Trophoblast cell (in vitro differentiated cells and primary cell): ENCODE measurements at regions not wholly inside any gene's neighbourhood (a gene's known extent, or its start where the extent isn't known, plus 50 kb on each side); places are given as distances from the start of the nearest gene placed in this dataset.

ENCODE experiments used
- DNase-seq, 2 donors: peaks; one replicate each; pipeline ENCODE4 v3.0.0-alpha.2; 2016
- H2AFZ ChIP-seq: 2 replicates; pipeline ENCODE4 v1.6.1; 2013; ENCODE audit warnings: low read length, moderate library complexity, mild to moderate bottlenecking; ENCODE audit not compliant: insufficient read depth, poor library complexity
- H2AK5ac ChIP-seq: 2 replicates; pipeline ENCODE4 v1.6.1; 2013; ENCODE audit warnings: mild to moderate bottlenecking, low read length
- H2BK120ac ChIP-seq: 2 replicates; pipeline ENCODE4 v1.6.1; 2013; ENCODE audit warnings: low read length, mild to moderate bottlenecking, moderate library complexity; ENCODE audit not compliant: insufficient read depth, poor library complexity
- H2BK12ac ChIP-seq: 2 replicates; pipeline ENCODE4 v1.6.1; 2013; ENCODE audit warnings: mild to moderate bottlenecking, low read length, moderate library complexity
- H2BK5ac ChIP-seq: 2 replicates; pipeline ENCODE4 v1.6.1; 2013; ENCODE audit warnings: low read length, low read depth, moderate library complexity, mild to moderate bottlenecking; ENCODE audit not compliant: poor library complexity
- H3K14ac ChIP-seq: 2 replicates; pipeline ENCODE4 v1.6.1; 2013; ENCODE audit warnings: mild to moderate bottlenecking, low read length
- H3K18ac ChIP-seq: 2 replicates; pipeline ENCODE4 v1.6.1; 2013; ENCODE audit warnings: mild to moderate bottlenecking, low read length
- H3K23ac ChIP-seq: 2 replicates; pipeline ENCODE4 v1.6.1; 2013; ENCODE audit warnings: low read length
- H3K27ac ChIP-seq: 2 replicates; pipeline ENCODE4 v1.5.1; 2013; ENCODE audit warnings: low read depth, mild to moderate bottlenecking, inconsistent platforms, low read length, moderate library complexity
- H3K27me3 ChIP-seq: 2 replicates; pipeline ENCODE4 v1.6.1; 2013; ENCODE audit warnings: inconsistent platforms, mild to moderate bottlenecking, low read length, moderate library complexity; ENCODE audit not compliant: insufficient read depth
- H3K36me3 ChIP-seq, 2 experiments: 1 replicate in 1 of 2; 2 replicates in 1 of 2; pipeline ENCODE4 v1.6.1; 2013; ENCODE audit warnings: low read length in 2 of 2, mild to moderate bottlenecking in 2 of 2, moderate library complexity in 1 of 2; ENCODE audit not compliant: insufficient read depth in 2 of 2, control insufficient read depth in 1 of 2
- H3K4ac ChIP-seq: 2 replicates; pipeline ENCODE4 v1.6.1; 2013; ENCODE audit warnings: low read depth, mild to moderate bottlenecking, low read length, moderate library complexity
- H3K4me1 ChIP-seq, 2 experiments: 1 replicate in 1 of 2; 2 replicates in 1 of 2; pipeline ENCODE4 v1.6.1; 2013; ENCODE audit warnings: low read length in 2 of 2, mild to moderate bottlenecking in 2 of 2, moderate library complexity in 1 of 2; ENCODE audit not compliant: insufficient read depth in 2 of 2, control insufficient read depth in 1 of 2
- H3K4me2 ChIP-seq: 2 replicates; pipeline ENCODE4 v1.6.1; 2013; ENCODE audit warnings: inconsistent platforms, mild to moderate bottlenecking, low read length, moderate library complexity
- H3K4me3 ChIP-seq: 2 replicates; pipeline ENCODE4 v1.5.1; 2013; ENCODE audit warnings: mild to moderate bottlenecking, low read depth, low read length, inconsistent platforms
- H3K79me1 ChIP-seq: one replicate; pipeline ENCODE4 v1.6.1; 2013; ENCODE audit warnings: low read length
- H3K79me2 ChIP-seq: 2 replicates; pipeline ENCODE4 v1.6.1; 2013; ENCODE audit warnings: low read length, mild to moderate bottlenecking; ENCODE audit not compliant: control insufficient read depth, insufficient read depth, poor library complexity
- H3K9ac ChIP-seq: 2 replicates; pipeline ENCODE4 v1.6.1; 2013; ENCODE audit warnings: mild to moderate bottlenecking, low read length
- H3K9me3 ChIP-seq: 2 replicates; pipeline ENCODE4 v1.6.1; 2013; ENCODE audit warnings: low read depth, mild to moderate bottlenecking, control low read depth, inconsistent platforms, low read length; ENCODE audit not compliant: insufficient read depth
- H4K12ac ChIP-seq: 2 replicates; pipeline ENCODE4 v1.6.1; 2013; ENCODE audit warnings: low read depth, mild to moderate bottlenecking, low read length, moderate library complexity
- H4K8ac ChIP-seq: 2 replicates; pipeline ENCODE4 v1.6.1; 2013; ENCODE audit warnings: low read depth, mild to moderate bottlenecking, low read length, moderate library complexity
- H4K91ac ChIP-seq: one replicate; pipeline ENCODE4 v1.6.1; 2013; ENCODE audit warnings: low read depth, mild to moderate bottlenecking, low read length, moderate library complexity
- WGBS: extraction: QIAGEN DNeasy Blood & Tissue Kit; methylation state at CpG from one replicate; pipeline ENCODE4 v1.1.7; 2013; ENCODE audit warnings: missing lambda C conversion rate; ENCODE audit not compliant: insufficient read length, insufficient coverage; ENCODE audit errors: extremely low coverage; 5-methylcytosine and 5-hydroxymethylcytosine counted together

GRCh38 chr13:50361282-50361681, 346.0 kb downstream of the KCNRG start:
- Histone ChIP-seq H3K4me3 (no peak overlapping the region), H3K79me1 (no peaks in the 10 kb centered on the region), H3K14ac (no peak overlapping the region), H3K9me3 (no peaks in the 10 kb centered on the region), H2BK12ac (no peak overlapping the region), H3K27ac (no peak overlapping the region), H3K79me2 (no peaks in the 10 kb centered on the region), H3K4ac (no peak overlapping the region), H2AFZ (no peak overlapping the region), H3K18ac (no peak overlapping the region), H3K4me2 (no peak overlapping the region), H2BK120ac (no peak overlapping the region), H2AK5ac (no peak overlapping the region), H4K12ac (no peak overlapping the region), H3K4me1 (peaks cover 3% of the 10 kb centered on the region in 2 experiments), H3K9ac (no peak overlapping the region), H4K8ac (no peak overlapping the region), H3K23ac (no peak overlapping the region), H2BK5ac (no peak overlapping the region), H4K91ac (no peak overlapping the region), H3K27me3 (no peaks in the 10 kb centered on the region), H3K36me3 (no peaks in the 10 kb centered on the region)
- WGBS = no CpG with 5 or more reads among the region's 3 CpGs
- no peak for DNase-seq

DNA sequence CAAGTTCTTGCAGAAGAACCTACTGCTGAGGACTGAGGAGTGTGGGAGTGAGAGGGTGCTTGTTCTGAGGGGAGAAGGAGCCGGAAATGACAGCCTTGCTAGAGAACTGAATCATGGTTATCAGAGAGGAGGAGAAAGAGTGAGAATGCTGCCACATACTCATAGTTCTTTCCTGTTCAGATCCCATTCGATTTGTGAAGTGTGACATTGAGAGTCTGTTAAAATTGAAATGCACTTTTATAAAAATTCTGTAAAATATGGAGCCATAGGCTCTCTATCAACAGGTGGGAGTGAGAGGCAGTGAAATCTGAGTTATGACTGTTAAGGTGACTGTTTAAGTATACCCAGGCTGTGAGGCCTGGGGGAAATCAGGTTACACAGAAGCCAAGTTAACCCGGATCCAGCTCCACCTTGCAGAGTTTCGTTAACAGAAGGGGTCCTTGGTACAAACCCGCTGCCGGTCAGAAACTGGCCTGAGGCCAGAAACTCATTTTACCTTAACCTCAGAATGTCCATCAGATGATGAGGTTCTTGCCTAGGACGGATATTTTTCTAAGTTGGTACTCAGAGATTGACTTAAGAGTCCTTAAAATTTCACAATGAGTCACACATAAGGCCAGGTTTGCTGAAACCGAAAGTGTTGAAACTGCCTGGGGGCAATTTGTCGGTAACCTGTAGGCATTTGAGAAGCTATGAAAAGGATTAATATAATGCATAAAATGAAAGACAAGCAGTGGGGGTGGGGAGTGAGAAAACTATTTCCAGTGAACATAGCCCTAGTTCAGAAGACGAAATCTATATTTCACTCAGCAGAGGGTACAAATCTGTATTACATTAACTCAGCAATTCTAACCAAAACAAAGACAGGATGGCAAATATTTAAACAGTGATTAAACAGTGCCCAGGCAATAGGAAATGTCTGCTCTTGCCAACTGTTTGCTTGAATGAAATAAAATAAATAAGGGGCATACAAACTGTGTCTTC, 350.5 kb downstream of the KCNRG start:
- Histone ChIP-seq H4K91ac (no peak overlapping the region), H2BK12ac (no peak overlapping the region), H2AK5ac (no peak overlapping the region), H3K27ac (no peak overlapping the region), H3K4me3 (no peak overlapping the region), H4K12ac (no peak overlapping the region), H3K9me3 (no peaks in the 10 kb centered on the region), H3K18ac (no peak overlapping the region), H2BK120ac (no peak overlapping the region), H3K4me1 (no peaks in the 10 kb centered on the region), H3K23ac (no peak overlapping the region), H3K4me2 (no peak overlapping the region), H3K79me2 (no peaks in the 10 kb centered on the region), H2BK5ac (no peak overlapping the region), H3K14ac (no peak overlapping the region), H3K36me3 (no peaks in the 10 kb centered on the region), H2AFZ (no peak overlapping the region), H3K9ac (no peak overlapping the region), H3K4ac (no peak overlapping the region), H3K79me1 (no peaks in the 10 kb centered on the region), H4K8ac (no peak overlapping the region), H3K27me3 (no peaks in the 10 kb centered on the region)
- DNase-seq = peak; percentile 85 to 94
- no CpG with 5 or more reads among the region's 10 CpGs for WGBS

- DNase-seq = no peak
- H3K4me2 ChIP-seq = no peak overlapping the region
- H3K4me1 ChIP-seq = no peaks in the 10 kb centered on the region
- H3K79me1 ChIP-seq = no peaks in the 10 kb centered on the region
- H3K9me3 ChIP-seq = no peaks in the 10 kb centered on the region
- H2BK5ac ChIP-seq = no peak overlapping the region
- H3K4me3 ChIP-seq = no peak overlapping the region
- no peaks in the 10 kb centered on the region for H3K79me2 ChIP-seq
- no peaks in the 10 kb centered on the region for H3K27me3 ChIP-seq
- no peak overlapping the region for H3K4ac ChIP-seq
- no peak overlapping the region for H4K12ac ChIP-seq
- H4K91ac ChIP-seq = no peak overlapping the region
- H3K23ac ChIP-seq = no peak overlapping the region
- no peak overlapping the region for H2AK5ac ChIP-seq
- no peak overlapping the region for H2AFZ ChIP-seq
- H3K9ac ChIP-seq = no peak overlapping the region
- H2BK120ac ChIP-seq = no peak overlapping the region
- H3K14ac ChIP-seq = no peak overlapping the region
- H3K18ac ChIP-seq = no peak overlapping the region
- H2BK12ac ChIP-seq = no peak overlapping the region
- no CpG with 5 or more reads among the region's 6 CpGs for WGBS
- H4K8ac ChIP-seq = no peak overlapping the region
- H3K36me3 ChIP-seq = no peaks in the 10 kb centered on the region
- no peak overlapping the region for H3K27ac ChIP-seq
Measured at GRCh38 chr13:50366488-50367174, 351.4 kb downstream of the KCNRG start.

DNA sequence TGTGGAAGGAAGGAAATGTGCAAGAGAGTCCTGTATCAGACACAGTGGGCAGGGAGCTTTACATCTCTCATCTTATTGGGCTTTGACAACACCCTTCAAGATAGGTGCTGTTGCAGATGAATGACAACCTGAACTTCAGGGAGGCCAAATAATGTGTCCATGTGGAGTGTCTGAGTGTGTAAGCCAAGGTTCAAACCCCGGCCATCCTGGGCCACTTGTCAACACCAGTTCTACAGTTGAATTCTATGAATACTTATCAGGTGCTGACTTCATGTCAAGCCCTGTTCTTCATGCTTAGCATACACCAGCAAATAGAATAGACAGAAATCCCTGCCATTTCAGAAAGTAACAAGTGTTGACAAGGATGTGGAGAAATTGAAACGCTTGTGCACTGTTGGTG, 354.4 kb downstream of the KCNRG start:
- no CpG with 5 or more reads among the region's 2 CpGs for WGBS
- H3K79me2 ChIP-seq = no peaks in the 10 kb centered on the region
- no peak overlapping the region for H3K4ac ChIP-seq

More for the DNA sequence above, 354.4 kb downstream of the KCNRG start:
- H3K27me3 ChIP-seq = no peaks in the 10 kb centered on the region
- H2BK5ac ChIP-seq = no peak overlapping the region
- H3K18ac ChIP-seq = no peak overlapping the region
- H3K4me1 ChIP-seq = no peaks in the 10 kb centered on the region
- no peak overlapping the region for H4K8ac ChIP-seq
- H3K9me3 ChIP-seq = no peaks in the 10 kb centered on the region
- no peaks in the 10 kb centered on the region for H3K79me1 ChIP-seq
- no peak for DNase-seq
- H3K4me3 ChIP-seq = no peak overlapping the region
- H2BK120ac ChIP-seq = no peak overlapping the region
- H2AK5ac ChIP-seq = no peak overlapping the region
- no peak overlapping the region for H2BK12ac ChIP-seq
- no peak overlapping the region for H3K14ac ChIP-seq
- no peak overlapping the region for H3K23ac ChIP-seq
- H2AFZ ChIP-seq = no peak overlapping the region
- no peak overlapping the region for H4K91ac ChIP-seq
- H4K12ac ChIP-seq = no peak overlapping the region
- no peaks in the 10 kb centered on the region for H3K36me3 ChIP-seq
- no peak overlapping the region for H3K27ac ChIP-seq
- no peak overlapping the region for H3K9ac ChIP-seq
- H3K4me2 ChIP-seq = no peak overlapping the region
